IMR-90 (cell line): ENCODE measurements at regions not wholly inside any gene's neighbourhood (a gene's known extent, or its start where the extent isn't known, plus 50 kb on each side); places are given as distances from the start of the nearest gene placed in this dataset.

Experiments used
- ATAC-seq: fragments of 200-7000 bp; cut with Tn5 transposase; 2 replicates; pipeline ENCODE4 v1.9.1; 2020; ENCODE audit warnings: low read depth, mild to moderate bottlenecking, moderate library complexity
- BruUV-seq: library from RNA; stranded (reverse); fragments of 400-500 nt; replicated peaks from 2 replicates; lab custom pipeline; 2021; lab: Mats Ljungman, UMichigan
- CTCF ChIA-PET: fragments of 300-600 bp; formaldehyde crosslinking; extraction: SDS; loops from one replicate; lab custom pipeline; 2021; ENCODE audit warnings: antibody characterized with exemption; lab: Yijun Ruan, JAX
- POLR2A ChIA-PET: fragments of 300-600 bp; sonication (Branson Sonifier 250); formaldehyde crosslinking; loops from one replicate; lab custom pipeline; 2022; ENCODE audit warnings: antibody characterized with exemption; ENCODE audit not compliant: unreplicated experiment; lab: Charles Lee
- DNase-seq: peaks from one replicate; pipeline ENCODE4 v3.0.0; 2013
- H2AFZ ChIP-seq: replicated peaks from 2 replicates; pipeline ENCODE3; 2013; ENCODE audit warnings: low read length, mild to moderate bottlenecking; ENCODE audit not compliant: poor library complexity
- H2AK5ac ChIP-seq: 2 replicates; pipeline ENCODE4 v1.6.1; 2013; ENCODE audit warnings: low read depth, low read length, inconsistent platforms
- H2AK9ac ChIP-seq: replicated peaks from 2 replicates; pipeline ENCODE3; 2013; ENCODE audit warnings: mild to moderate bottlenecking, low read depth, low read length, moderate library complexity; ENCODE audit not compliant: poor library complexity
- H2BK120ac ChIP-seq: 2 replicates; pipeline ENCODE4 v1.6.1; 2013; ENCODE audit warnings: low read depth, low read length, inconsistent platforms
- H2BK15ac ChIP-seq: 3 replicates; pipeline ENCODE4 v1.6.1; 2013; ENCODE audit warnings: low read depth, low read length, inconsistent platforms
- H2BK20ac ChIP-seq: 2 replicates; pipeline ENCODE4 v1.6.1; 2013; ENCODE audit warnings: low read depth, mild to moderate bottlenecking, inconsistent platforms, low read length, moderate library complexity
- H2BK5ac ChIP-seq: 2 replicates; pipeline ENCODE4 v1.6.1; 2013; ENCODE audit warnings: mild to moderate bottlenecking, low read depth, low read length, inconsistent platforms; ENCODE audit not compliant: poor library complexity, severe bottlenecking
- H3K14ac ChIP-seq: replicated peaks from 2 replicates; pipeline ENCODE4 v1.6.1; 2013; ENCODE audit warnings: low read depth, low read length, inconsistent platforms
- H3K18ac ChIP-seq: 2 replicates; pipeline ENCODE4 v1.6.1; 2013; ENCODE audit warnings: low read depth, low read length, control low read depth
- H3K23ac ChIP-seq: 2 replicates; pipeline ENCODE4 v1.6.1; 2013; ENCODE audit warnings: low read depth, low read length, inconsistent platforms
- H3K27ac ChIP-seq: 2 replicates; pipeline ENCODE4 v1.5.1; 2013; ENCODE audit warnings: mild to moderate bottlenecking, control low read depth, low read length; ENCODE audit not compliant: insufficient read depth
- H3K27me3 ChIP-seq: 2 replicates; pipeline ENCODE4 v1.6.1; 2013; ENCODE audit warnings: low read length; ENCODE audit not compliant: control insufficient read depth, insufficient read depth
- H3K36me3 ChIP-seq: 2 replicates; pipeline ENCODE4 v1.6.1; 2013; ENCODE audit warnings: low read length, mixed read lengths; ENCODE audit not compliant: control insufficient read depth, insufficient read depth
- H3K4ac ChIP-seq: 2 replicates; pipeline ENCODE4 v1.6.1; 2013; ENCODE audit warnings: low read depth, low read length, inconsistent platforms
- H3K4me1 ChIP-seq: 2 replicates; pipeline ENCODE4 v1.6.1; 2013; ENCODE audit warnings: low read length, mixed read lengths; ENCODE audit not compliant: control insufficient read depth, insufficient read depth
- H3K4me2 ChIP-seq: 2 replicates; pipeline ENCODE4 v1.6.1; 2013; ENCODE audit warnings: low read depth, mild to moderate bottlenecking, control low read depth, low read length, moderate library complexity
- H3K4me3 ChIP-seq: 2 replicates; pipeline ENCODE4 v1.5.1; 2013; ENCODE audit warnings: low read depth, mild to moderate bottlenecking, control low read depth, low read length, moderate library complexity; ENCODE audit not compliant: insufficient read depth
- H3K56ac ChIP-seq: 2 replicates; pipeline ENCODE4 v1.6.1; 2013; ENCODE audit warnings: low read length, inconsistent platforms; ENCODE audit not compliant: insufficient read depth; ENCODE audit errors: extremely low read depth
- H3K79me1 ChIP-seq, 2 experiments: 2 replicates each; pipeline ENCODE4 v1.6.1; 2013; ENCODE audit warnings: low read length in 2 of 2, inconsistent platforms in 1 of 2, low read depth in 1 of 2
- H3K9ac ChIP-seq: 2 replicates; pipeline ENCODE4 v1.6.1; 2013; ENCODE audit warnings: low read depth, low read length, control low read depth
- H3K9me1 ChIP-seq: 2 replicates; pipeline ENCODE4 v1.6.1; 2013; ENCODE audit warnings: low read length, inconsistent platforms; ENCODE audit not compliant: insufficient read depth
- H3K9me3 ChIP-seq: 2 replicates; pipeline ENCODE4 v1.6.1; 2013; ENCODE audit warnings: low read length; ENCODE audit not compliant: control insufficient read depth, insufficient read depth
- H4K20me1 ChIP-seq: 2 replicates; pipeline ENCODE4 v1.6.1; 2013; ENCODE audit warnings: low read length, inconsistent platforms; ENCODE audit not compliant: insufficient read depth
- H4K5ac ChIP-seq: 2 replicates; pipeline ENCODE4 v1.6.1; 2013; ENCODE audit warnings: mild to moderate bottlenecking, low read depth, low read length, control low read depth
- H4K8ac ChIP-seq, 2 experiments: 2 replicates each; pipeline ENCODE4 v1.6.1; 2013; ENCODE audit warnings: low read depth in 2 of 2, low read length in 2 of 2, control low read depth in 1 of 2, inconsistent platforms in 1 of 2
- H4K91ac ChIP-seq: 2 replicates; pipeline ENCODE4 v1.6.1; 2013; ENCODE audit warnings: low read depth, low read length, inconsistent platforms; ENCODE audit not compliant: insufficient read depth
- BHLHE40 ChIP-seq: fragments of 150-350 bp; IDR thresholded peaks from 2 replicates; pipeline ENCODE4 v1.6.1; 2016; ENCODE audit warnings: mild to moderate bottlenecking, low read depth, low read length
- CEBPB ChIP-seq: IDR thresholded peaks from 2 replicates; pipeline ENCODE4 v1.6.1; 2012; ENCODE audit warnings: low read depth, low read length, improper control_type of control experiment
- CHD1 ChIP-seq: IDR thresholded peaks from 2 replicates; pipeline ENCODE4 v1.6.1; 2012; ENCODE audit warnings: low read depth, low read length, improper control_type of control experiment
- FOS ChIP-seq: fragments of 150-350 bp; IDR thresholded peaks from 2 replicates; pipeline ENCODE4 v1.6.1; 2016; ENCODE audit warnings: low read depth, low read length
- MAFK ChIP-seq: IDR thresholded peaks from 2 replicates; pipeline ENCODE4 v1.6.1; 2012; ENCODE audit warnings: low read depth, low read length, improper control_type of control experiment
- MAZ ChIP-seq: IDR thresholded peaks from 2 replicates; pipeline ENCODE4 v1.6.1; 2012; ENCODE audit warnings: low read depth, mild to moderate bottlenecking, low read length, improper control_type of control experiment, moderate library complexity, borderline replicate concordance
- MXI1 ChIP-seq: IDR thresholded peaks from 2 replicates; pipeline ENCODE4 v1.6.1; 2012; ENCODE audit warnings: low read depth, mild to moderate bottlenecking, low read length, moderate library complexity, borderline replicate concordance
- NFE2L2 ChIP-seq: fragments of 150-350 bp; IDR thresholded peaks from 2 replicates; pipeline ENCODE4 v1.6.1; 2016; ENCODE audit warnings: low read depth, mild to moderate bottlenecking, low read length
- POLR2A ChIP-seq: IDR thresholded peaks from 2 replicates; pipeline ENCODE4 v1.6.1; 2012; ENCODE audit warnings: mild to moderate bottlenecking, low read depth, low read length
- RAD21 ChIP-seq: IDR thresholded peaks from 2 replicates; pipeline ENCODE4 v1.6.1; 2012; ENCODE audit warnings: low read length, improper control_type of control experiment
- RCOR1 ChIP-seq: IDR thresholded peaks from 2 replicates; pipeline ENCODE4 v1.6.1; 2012; ENCODE audit warnings: mild to moderate bottlenecking, low read length, improper control_type of control experiment; ENCODE audit not compliant: insufficient replicate concordance
- RFX5 ChIP-seq: IDR thresholded peaks from 2 replicates; pipeline ENCODE4 v1.8.0; 2012; ENCODE audit warnings: low read depth, mild to moderate bottlenecking, low read length, moderate library complexity
- SMC3 ChIP-seq: fragments of 150-350 bp; IDR thresholded peaks from 2 replicates; pipeline ENCODE4 v1.6.1; 2016; ENCODE audit warnings: low read depth, mild to moderate bottlenecking, antibody characterized with exemption, low read length, moderate library complexity
- whole genome bisulfite sequencing, 2 experiments: methylation state at CpG; one replicate each; pipeline versions ENCODE4 v1.1.5 to v1.1.7; 2013; ENCODE audit warnings: missing lambda C conversion rate in 2 of 2; ENCODE audit not compliant: insufficient read length in 1 of 2; ENCODE audit errors: extremely low coverage in 2 of 2; 5-methylcytosine and 5-hydroxymethylcytosine counted together
- dilution Hi-C: fragments of 300-500 bp; cut with HindIII; formaldehyde crosslinking; loops from one replicate; pipeline ENCODE4 v1.14.3; 2018; ENCODE audit warnings: low sequenced_read_pairs; ENCODE audit not compliant: unreplicated experiment
- in situ Hi-C: fragments of 300-500 bp; cut with MboI; formaldehyde crosslinking; loops from 3 replicates; pipeline ENCODE4 v1.14.3; 2019; ENCODE audit warnings: low sequenced_read_pairs, inconsistent platforms, mixed read lengths
- intact Hi-C: fragments of 100-400 bp; cut with micrococcal nuclease; formaldehyde crosslinking; loops from 2 replicates; pipeline ENCODE4 v1.10.0; 2022
- TF ChIP-seq, protein P1 (sequence below): fragments of 150-350 bp; IDR thresholded peaks from 2 replicates; pipeline ENCODE4 v1.6.1; 2017; ENCODE audit warnings: mild to moderate bottlenecking, antibody characterized with exemption, low read length, low read depth
- TF ChIP-seq, protein P2 (sequence below): fragments of 150-350 bp; IDR thresholded peaks from 2 replicates; pipeline ENCODE4 v1.6.1; 2016; ENCODE audit warnings: low read depth, mild to moderate bottlenecking, low read length, moderate library complexity, borderline replicate concordance
- TF ChIP-seq, protein P3 (sequence below): conservative IDR thresholded peaks from 2 replicates; pipeline ENCODE4 v1.5.1; 2012; ENCODE audit warnings: mild to moderate bottlenecking, low read depth, low read length, improper control_type of control experiment

DNA sequence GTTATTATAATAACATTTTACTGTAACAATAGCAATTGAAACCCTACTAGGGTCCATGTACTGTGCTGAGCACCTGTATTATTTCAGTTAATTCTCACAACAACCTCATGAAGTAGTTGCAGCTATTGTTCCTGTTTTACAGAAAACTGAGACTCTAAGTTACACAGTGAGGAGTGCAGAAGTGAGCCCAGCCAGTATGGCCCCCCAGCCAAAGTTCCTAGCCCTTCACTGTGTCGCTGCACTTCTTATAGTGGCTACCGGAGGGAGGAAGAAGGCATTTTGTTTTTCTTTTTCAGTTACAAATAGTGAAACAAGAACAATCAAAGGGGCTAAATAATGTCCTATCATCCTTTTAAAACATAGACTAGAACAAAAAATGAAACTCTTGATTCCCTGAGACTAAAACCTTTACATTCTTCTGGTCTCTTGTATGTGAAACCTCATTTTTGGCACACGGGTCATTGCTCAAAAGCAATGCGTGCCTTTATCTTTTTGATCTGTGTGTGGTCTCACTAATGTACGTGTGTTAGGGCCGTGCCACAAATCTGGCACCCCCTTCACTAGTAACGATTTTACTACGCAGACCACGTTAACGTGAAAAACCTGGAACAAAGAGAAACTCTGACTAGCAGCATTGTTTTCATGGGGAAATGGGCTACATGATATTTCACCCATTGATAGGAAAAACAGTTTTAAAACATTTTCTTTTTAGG, 88.7 kb downstream of the LLPH start:
- Histone ChIP-seq H3K79me1 (no peaks in the 10 kb centered on the region), H4K91ac (no peak overlapping the region), H2BK5ac (no peak overlapping the region), H3K9me1 (no peaks in the 10 kb centered on the region), H4K20me1 (no peaks in the 10 kb centered on the region), H3K36me3 (no peaks in the 10 kb centered on the region), H2BK20ac (no peak overlapping the region), H3K4me3 (no peak overlapping the region), H3K56ac (no peak overlapping the region), H3K14ac (no peak overlapping the region), H2BK120ac (no peak overlapping the region), H3K9ac (no peak overlapping the region), H2AFZ (no peak overlapping the region), H3K27me3 (no peaks in the 10 kb centered on the region), H2AK9ac (no peak overlapping the region), H4K8ac (no peak overlapping the region), H3K18ac (no peak overlapping the region), H3K23ac (no peak overlapping the region), H2AK5ac (no peak overlapping the region), H3K9me3 (no peaks in the 10 kb centered on the region), H3K27ac (no peak overlapping the region), H3K4ac (no peak overlapping the region), H3K4me1 (0 out of 2 replicates have a peak, but pooled peaks cover under 1% of the 10 kb centered on the region), H2BK15ac (no peak overlapping the region), H3K4me2 (no peak overlapping the region), H4K5ac (no peak overlapping the region)
- DNase-seq (no peak), ATAC-seq (no peak)
- no TSS peak for BruUV-seq
- WGBS, 2 experiments, result no CpG with 5 or more reads among the region's 10 CpGs
- dilution Hi-C loops, result no loop called here
- ChIA-PET CTCF (no interaction called here), POLR2A (no interaction called here)
- in situ Hi-C loops, result no loop called here
- intact Hi-C loops, result no loop called here
- no peak for TF ChIP-seq MXI1
- TF ChIP-seq, protein P1, sequence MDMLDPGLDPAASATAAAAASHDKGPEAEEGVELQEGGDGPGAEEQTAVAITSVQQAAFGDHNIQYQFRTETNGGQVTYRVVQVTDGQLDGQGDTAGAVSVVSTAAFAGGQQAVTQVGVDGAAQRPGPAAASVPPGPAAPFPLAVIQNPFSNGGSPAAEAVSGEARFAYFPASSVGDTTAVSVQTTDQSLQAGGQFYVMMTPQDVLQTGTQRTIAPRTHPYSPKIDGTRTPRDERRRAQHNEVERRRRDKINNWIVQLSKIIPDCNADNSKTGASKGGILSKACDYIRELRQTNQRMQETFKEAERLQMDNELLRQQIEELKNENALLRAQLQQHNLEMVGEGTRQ, result no peak
- no peak for TF ChIP-seq CEBPB
- no peak for TF ChIP-seq CHD1
- TF ChIP-seq, protein P2, sequence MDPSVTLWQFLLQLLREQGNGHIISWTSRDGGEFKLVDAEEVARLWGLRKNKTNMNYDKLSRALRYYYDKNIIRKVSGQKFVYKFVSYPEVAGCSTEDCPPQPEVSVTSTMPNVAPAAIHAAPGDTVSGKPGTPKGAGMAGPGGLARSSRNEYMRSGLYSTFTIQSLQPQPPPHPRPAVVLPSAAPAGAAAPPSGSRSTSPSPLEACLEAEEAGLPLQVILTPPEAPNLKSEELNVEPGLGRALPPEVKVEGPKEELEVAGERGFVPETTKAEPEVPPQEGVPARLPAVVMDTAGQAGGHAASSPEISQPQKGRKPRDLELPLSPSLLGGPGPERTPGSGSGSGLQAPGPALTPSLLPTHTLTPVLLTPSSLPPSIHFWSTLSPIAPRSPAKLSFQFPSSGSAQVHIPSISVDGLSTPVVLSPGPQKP, result no peak
- TF ChIP-seq MAZ, result no peak
- TF ChIP-seq BHLHE40, result no peak
- no peak for TF ChIP-seq FOS
- TF ChIP-seq MAFK, result no peak
- no peak for TF ChIP-seq RFX5
- TF ChIP-seq POLR2A, result no peak
- no peak for TF ChIP-seq NFE2L2
- TF ChIP-seq SMC3, result no peak
- no peak for TF ChIP-seq RCOR1
- TF ChIP-seq RAD21, result no peak
- TF ChIP-seq, protein P3, sequence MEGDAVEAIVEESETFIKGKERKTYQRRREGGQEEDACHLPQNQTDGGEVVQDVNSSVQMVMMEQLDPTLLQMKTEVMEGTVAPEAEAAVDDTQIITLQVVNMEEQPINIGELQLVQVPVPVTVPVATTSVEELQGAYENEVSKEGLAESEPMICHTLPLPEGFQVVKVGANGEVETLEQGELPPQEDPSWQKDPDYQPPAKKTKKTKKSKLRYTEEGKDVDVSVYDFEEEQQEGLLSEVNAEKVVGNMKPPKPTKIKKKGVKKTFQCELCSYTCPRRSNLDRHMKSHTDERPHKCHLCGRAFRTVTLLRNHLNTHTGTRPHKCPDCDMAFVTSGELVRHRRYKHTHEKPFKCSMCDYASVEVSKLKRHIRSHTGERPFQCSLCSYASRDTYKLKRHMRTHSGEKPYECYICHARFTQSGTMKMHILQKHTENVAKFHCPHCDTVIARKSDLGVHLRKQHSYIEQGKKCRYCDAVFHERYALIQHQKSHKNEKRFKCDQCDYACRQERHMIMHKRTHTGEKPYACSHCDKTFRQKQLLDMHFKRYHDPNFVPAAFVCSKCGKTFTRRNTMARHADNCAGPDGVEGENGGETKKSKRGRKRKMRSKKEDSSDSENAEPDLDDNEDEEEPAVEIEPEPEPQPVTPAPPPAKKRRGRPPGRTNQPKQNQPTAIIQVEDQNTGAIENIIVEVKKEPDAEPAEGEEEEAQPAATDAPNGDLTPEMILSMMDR, result no peak
